ENCODE measurements at regions not wholly inside any gene's neighbourhood (a gene's known extent, or its start where the extent isn't known, plus 50 kb on each side); places are given as distances from the start of the nearest gene placed in this dataset.
"Not testable (repeated sequence)": the region's sequence is repeated elsewhere in the genome, so short reads cannot be mapped to it uniquely, and the experiment has no call there.

DNA sequence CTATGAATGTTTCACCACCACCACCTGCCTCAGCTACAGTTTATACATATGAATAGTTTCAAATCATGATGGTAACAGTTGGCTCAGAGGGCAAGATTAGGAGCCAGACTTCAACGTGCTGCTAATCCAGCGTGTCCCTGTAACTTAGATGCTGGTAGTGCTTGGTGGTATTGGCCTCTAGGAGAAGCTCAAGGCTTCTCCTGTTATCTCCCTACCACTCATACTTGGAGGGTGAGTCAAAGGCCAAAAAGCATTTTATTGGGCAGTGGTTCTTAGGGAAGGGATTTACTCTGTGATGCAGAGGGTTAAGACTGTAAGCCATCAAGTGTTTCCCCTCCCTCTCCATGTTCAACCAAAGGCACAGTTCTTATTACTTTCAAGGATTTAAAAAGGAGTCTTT is 57.2 kb upstream of the LRRC37A2 start:
- not testable (repeated sequence) for TF ChIP-seq POLR2AphosphoS5, EP300 (IDR thresholded peaks at IDR 0.05)
- TF ChIP-seq, protein P1, sequence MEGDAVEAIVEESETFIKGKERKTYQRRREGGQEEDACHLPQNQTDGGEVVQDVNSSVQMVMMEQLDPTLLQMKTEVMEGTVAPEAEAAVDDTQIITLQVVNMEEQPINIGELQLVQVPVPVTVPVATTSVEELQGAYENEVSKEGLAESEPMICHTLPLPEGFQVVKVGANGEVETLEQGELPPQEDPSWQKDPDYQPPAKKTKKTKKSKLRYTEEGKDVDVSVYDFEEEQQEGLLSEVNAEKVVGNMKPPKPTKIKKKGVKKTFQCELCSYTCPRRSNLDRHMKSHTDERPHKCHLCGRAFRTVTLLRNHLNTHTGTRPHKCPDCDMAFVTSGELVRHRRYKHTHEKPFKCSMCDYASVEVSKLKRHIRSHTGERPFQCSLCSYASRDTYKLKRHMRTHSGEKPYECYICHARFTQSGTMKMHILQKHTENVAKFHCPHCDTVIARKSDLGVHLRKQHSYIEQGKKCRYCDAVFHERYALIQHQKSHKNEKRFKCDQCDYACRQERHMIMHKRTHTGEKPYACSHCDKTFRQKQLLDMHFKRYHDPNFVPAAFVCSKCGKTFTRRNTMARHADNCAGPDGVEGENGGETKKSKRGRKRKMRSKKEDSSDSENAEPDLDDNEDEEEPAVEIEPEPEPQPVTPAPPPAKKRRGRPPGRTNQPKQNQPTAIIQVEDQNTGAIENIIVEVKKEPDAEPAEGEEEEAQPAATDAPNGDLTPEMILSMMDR (IDR thresholded peaks at IDR 0.05) = not testable (repeated sequence)

Measured in sigmoid colon (tissue), 4 donors.